ENCODE measurements at regions not wholly inside any gene's neighbourhood (a gene's known extent, or its start where the extent isn't known, plus 50 kb on each side); places are given as distances from the start of the nearest gene placed in this dataset.

GRCh38 chr6:112947507-112947906 lies 600.4 kb downstream of the RFPL4B start:
- TF ChIP-seq CTCF (conservative IDR thresholded peaks at IDR 0.05) (no peak), ZFX (IDR thresholded peaks at IDR 0.05) (no peak)

Data from C4-2B (cell line).